HTR-8/SVneo (cell line): ENCODE measurements at regions not wholly inside any gene's neighbourhood (a gene's known extent, or its start where the extent isn't known, plus 50 kb on each side); places are given as distances from the start of the nearest gene placed in this dataset.
A peak's percentile ranks its signal among the peaks of the same experiment; 100 is the strongest.
"Not testable (repeated sequence)": the region's sequence is repeated elsewhere in the genome, so short reads cannot be mapped to it uniquely, and the experiment has no call there.

ENCODE experiments used
- DNase-seq: peaks from one replicate; pipeline ENCODE4 v3.0.0; 2011; ENCODE audit warnings: low spot score, mixed read lengths; ENCODE audit not compliant: insufficient read length
- FAIRE-seq: peaks from 2 replicates; lab custom pipeline; 2011; peaks lifted over from hg19 to GRCh38; lab: Jason Lieb, UNC

DNA sequence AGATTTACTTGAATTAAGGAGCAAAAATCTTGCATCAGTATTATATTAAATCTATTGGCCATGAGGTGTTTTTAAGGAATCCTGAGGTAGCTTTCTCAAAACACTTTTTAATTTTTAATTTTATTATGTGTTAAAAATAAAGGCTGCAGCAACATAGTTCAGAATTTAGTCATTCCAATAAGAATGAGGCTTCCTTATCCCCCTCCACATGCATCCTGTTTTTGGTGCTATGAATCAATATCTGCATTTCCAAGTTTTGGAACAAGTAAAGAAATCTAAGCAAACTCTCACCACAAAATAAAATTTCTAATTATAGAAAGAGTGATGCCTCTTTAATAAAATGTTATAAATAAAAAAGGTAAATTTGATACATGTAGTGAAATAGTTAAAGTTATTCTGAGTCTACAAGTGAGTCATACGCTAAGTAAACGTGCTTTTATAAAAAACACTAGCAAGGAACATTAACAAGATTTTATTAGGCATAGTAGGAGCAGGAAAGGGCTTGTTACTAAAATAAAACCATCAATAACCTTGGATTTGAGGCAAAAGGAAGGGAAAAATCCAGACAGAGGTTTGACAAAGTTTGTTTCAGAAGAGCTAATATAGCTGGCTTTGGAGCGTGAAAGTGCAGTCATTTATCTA lies 1218.0 kb downstream of the NSUN3 start:
- FAIRE-seq = no peak
- no peak for DNase-seq

DNA sequence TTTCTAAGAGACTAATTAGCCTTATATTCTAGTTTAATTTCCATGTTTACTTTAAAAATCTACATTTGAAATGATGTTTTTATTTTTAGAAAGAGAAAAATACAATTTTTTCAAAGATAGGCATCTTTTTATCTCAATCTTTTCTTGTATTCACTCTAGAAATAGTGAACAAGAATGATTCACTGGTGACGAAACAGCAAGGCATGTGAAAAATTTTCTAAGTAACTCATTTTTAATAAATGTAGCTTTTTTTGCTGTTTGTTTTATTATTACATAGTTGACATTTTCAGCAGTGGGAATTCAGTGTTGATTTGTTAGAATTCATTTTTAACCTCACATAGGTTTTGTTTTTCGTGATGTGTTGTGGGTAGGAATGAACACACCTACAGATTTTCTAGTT lies 1226.4 kb downstream of the NSUN3 start:
- DNase-seq (no peak), FAIRE-seq (no peak)

DNA sequence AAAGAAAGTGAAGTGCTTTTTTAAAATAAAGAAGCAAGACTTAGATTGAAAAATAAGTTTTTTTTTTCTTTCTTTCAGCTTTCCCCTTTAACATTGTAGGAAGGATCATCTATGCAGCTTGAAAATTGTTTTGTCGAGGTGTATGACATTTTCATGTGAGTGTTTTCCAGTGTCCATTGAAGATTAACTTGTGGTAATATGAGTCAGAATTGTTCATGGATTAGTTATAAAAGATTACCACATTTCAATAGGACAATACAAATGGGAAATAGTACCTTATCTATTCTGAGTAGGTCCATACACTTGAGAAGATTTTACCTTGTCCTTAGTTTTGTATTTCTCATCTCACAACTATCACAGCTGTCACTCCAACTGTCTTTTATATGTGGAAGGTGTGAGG lies 1234.7 kb downstream of the NSUN3 start:
- FAIRE-seq = no peak

GRCh38 chr3:95302044-95302443 lies 1239.2 kb downstream of the NSUN3 start:
- DNase-seq = peak; percentile 19

More for the DNA sequence above, 1234.7 kb downstream of the NSUN3 start:
- no peak for DNase-seq

DNA sequence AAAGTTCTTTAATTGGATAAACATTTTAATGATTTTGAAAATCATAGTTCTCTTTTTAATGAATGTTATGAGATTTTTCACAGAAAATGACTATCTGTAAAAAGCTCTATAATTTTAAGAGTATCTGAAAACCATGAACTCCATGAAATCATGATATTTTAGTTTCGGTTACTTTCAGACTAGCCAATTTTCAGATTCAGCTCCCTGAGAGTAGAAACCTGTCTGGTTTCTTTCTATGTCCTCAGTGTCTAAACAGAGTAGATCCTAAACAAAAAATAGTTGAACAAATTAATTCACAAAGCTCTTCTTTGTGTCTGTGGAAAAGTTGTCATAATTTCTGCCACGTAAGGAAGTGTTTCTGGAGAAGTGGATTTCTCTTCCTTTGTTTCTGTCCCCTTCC lies 1247.7 kb downstream of the NSUN3 start:
- no peak for FAIRE-seq

More at GRCh38 chr3:95302044-95302443, 1239.2 kb downstream of the NSUN3 start:
- no peak for FAIRE-seq

GRCh38 chr3:95311272-95311671 lies 1248.4 kb downstream of the NSUN3 start:
- no peak for FAIRE-seq

More for the DNA sequence above, 1247.7 kb downstream of the NSUN3 start:
- no peak for DNase-seq

GRCh38 chr3:95312650-95313049 lies 1249.8 kb downstream of the NSUN3 start:
- no peak for DNase-seq

More at GRCh38 chr3:95311272-95311671, 1248.4 kb downstream of the NSUN3 start:
- no peak for DNase-seq

DNA sequence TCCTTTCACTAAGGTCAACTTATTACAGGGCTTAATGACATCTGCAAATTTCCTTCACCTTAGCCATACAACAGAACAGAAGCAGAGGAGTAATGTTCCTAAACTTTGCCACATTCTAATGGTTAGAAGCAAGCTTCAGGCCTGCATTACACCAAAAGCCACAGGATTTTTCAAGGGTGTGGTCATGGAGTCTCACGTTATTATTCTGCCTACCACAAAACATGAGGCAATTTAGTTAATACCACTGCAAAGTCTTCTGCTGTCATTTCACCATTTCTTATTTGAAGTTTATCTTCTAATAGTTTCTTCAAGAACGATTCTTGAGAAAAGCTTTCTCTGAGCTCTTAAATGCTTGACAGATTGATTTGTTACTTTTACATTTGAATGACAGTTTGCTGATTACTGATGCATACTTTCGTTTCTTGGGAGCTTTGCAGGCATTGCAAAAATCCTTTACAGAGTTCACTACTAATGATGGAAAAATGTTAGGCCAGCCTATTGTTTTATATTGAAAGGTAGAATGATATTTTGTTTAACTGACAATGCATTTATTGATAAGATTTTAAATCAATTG lies 1257.1 kb downstream of the NSUN3 start:
- FAIRE-seq (no peak), DNase-seq (peak; percentile 10)

More at GRCh38 chr3:95312650-95313049, 1249.8 kb downstream of the NSUN3 start:
- FAIRE-seq = no peak

DNA sequence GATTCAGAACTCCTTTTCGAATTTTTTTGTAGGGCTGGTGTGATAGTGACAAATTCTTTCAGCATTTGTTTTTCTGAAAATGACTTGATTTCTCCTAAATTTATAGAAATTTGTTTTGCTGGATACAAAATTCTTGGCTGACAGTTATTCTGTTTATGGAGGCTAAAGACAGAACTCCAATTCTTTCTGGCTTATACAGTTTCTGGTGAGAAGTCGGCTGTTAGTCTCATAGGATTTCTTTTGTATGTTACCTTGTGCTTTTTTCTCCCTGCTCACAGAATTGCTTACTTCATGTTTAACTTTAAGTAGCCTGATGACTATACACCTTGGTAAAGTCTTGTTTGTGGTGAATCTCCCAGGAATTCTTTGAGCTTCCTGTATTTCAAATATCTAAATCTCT lies 1264.6 kb downstream of the NSUN3 start:
- FAIRE-seq (no peak), DNase-seq (no peak)

GRCh38 chr3:95333826-95334225 lies 1271.0 kb downstream of the NSUN3 start:
- FAIRE-seq (no peak), DNase-seq (no peak)

GRCh38 chr3:95334461-95334860 lies 1271.6 kb downstream of the NSUN3 start:
- FAIRE-seq = no peak
- DNase-seq = no peak

GRCh38 chr3:95335517-95335916 lies 1272.7 kb downstream of the NSUN3 start:
- DNase-seq = no peak
- FAIRE-seq = no peak

DNA sequence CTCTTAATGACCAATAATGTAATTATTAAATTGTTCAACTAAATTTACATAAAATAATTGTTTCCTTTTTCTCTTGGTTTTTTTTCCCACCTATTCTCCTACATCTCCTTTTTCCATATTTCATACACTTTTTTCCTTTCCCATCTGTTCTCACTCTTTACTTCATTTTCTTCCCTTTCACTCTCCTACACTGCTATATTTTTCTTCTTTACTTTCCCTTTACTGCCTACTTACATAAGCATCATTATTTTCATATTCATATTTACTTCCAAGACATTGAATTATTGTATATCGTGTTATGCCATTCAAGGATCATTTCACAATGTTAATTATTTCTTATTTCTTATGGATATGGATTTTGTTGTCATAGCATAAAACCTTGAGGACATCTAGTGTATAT lies 1275.6 kb downstream of the NSUN3 start:
- FAIRE-seq = no peak

DNA sequence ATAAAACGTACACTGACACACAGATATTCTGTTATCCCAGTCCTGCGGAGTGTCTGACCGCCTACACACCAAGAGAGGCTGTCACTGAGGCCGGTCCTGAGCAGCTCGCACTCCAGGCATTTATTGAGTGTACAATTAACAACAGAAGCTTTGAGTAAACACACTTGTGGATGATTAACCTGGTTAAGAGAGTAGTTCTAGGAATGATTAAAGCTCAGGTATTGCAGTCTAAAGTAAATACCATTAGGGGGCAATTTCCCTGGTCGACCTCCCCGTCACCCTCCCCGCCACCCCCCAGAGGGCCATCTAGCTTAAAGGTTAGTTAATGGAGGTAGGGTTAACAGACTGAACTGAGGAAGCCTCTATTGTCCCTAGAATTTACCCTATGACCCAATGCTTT lies 1278.5 kb downstream of the NSUN3 start:
- FAIRE-seq (no peak), DNase-seq (no peak)

More for the DNA sequence above, 1275.6 kb downstream of the NSUN3 start:
- DNase-seq = no peak

GRCh38 chr3:95343228-95343627 lies 1280.4 kb downstream of the NSUN3 start:
- FAIRE-seq = no peak
- DNase-seq = no peak

GRCh38 chr3:95343767-95344166 lies 1280.9 kb downstream of the NSUN3 start:
- no peak for FAIRE-seq
- no peak for DNase-seq

GRCh38 chr3:95347936-95348335 lies 1285.1 kb downstream of the NSUN3 start:
- FAIRE-seq, DNase-seq: not testable (repeated sequence)

DNA sequence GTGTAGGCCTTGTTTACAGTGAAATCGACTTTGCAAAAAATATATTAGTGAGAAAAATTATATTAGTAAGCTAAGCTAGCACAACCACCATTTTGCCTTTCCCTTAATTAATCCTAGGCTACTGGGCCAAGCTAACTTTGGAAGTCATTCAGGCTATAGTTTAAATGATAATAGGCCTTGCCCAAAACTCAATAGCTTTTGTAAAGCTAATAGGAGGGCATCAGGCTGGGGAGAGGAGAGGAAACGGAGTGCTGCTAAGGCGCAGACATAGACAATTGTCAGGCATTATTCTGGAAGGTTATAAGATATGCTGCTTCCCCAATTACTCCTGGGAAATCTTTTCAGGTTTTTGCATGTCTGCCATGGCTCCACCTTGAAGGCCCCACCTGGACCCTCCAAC lies 1286.0 kb downstream of the NSUN3 start:
- no peak for FAIRE-seq

DNA sequence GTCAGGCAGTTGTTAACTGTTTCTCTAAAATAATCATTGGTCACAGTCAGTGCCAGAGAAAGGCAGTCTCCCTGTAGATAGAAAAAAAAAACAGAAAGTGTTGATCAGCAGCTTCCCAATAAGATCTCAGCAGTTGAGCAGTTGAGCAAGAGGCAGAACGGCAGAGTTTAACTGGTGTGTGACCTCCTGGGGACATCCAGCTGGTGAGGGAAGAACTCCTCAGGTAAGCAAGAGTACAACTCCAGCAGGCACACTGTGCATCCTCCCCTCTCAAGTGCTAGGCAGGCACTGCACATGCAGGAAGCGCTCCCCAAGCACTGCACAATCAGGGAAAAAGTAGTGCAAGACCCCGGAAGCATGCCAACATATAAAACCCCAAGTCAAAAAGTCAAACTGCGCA lies 1287.2 kb downstream of the NSUN3 start:
- no peak for FAIRE-seq
- DNase-seq = no peak

More for the DNA sequence above, 1286.0 kb downstream of the NSUN3 start:
- DNase-seq = no peak

GRCh38 chr3:95351158-95351557 lies 1288.3 kb downstream of the NSUN3 start:
- DNase-seq (no peak), FAIRE-seq (no peak)

DNA sequence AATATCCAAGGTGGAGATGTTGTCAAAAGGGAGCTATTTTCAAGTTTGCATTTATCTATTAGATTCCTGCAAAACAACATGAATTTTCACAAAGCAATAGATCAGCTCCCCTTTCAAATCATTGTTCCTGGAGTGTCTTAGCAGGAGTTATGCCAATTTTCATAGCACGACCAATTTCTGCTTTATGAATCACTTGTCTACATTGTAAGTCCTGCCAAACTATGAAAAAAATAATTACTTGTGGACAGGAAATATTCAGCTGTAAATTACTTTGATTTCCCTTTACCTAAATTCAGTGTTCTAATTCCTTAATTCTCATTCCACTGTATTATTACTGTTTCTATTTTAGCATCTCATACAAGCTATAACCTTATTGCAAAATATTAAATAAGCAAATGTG lies 1289.6 kb downstream of the NSUN3 start:
- no peak for FAIRE-seq
- no peak for DNase-seq

DNA sequence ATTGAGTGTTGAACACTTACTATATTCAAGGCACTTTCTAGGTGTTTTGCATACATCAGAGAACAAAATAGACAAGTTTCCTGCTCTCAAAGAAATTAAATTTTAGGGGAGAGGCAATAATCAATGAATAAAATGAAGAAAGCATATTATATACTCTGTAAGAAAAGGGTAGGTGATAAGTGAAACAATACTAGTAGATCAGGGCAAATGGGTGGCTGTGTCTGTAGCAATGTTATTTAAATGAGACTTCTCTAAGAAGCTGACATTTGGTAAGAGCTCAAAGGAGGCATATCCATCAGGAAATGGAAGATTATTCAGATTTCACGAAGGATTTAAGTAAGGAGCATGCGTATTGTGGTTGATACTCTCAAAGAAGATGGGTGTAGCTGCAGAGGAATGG lies 1291.6 kb downstream of the NSUN3 start:
- FAIRE-seq (no peak), DNase-seq (no peak)
